HepG2 (cell line): ENCODE measurements at regions not wholly inside any gene's neighbourhood (a gene's known extent, or its start where the extent isn't known, plus 50 kb on each side); places are given as distances from the start of the nearest gene placed in this dataset.

Source experiments
- ATAC-seq: fragments of 200-7000 bp; cut with Tn5 transposase; 3 replicates; pipeline ENCODE4 v1.9.1; 2020; ENCODE audit warnings: mild to moderate bottlenecking, moderate library complexity
- BruUV-seq: library from RNA; stranded (reverse); fragments of 400-500 nt; replicated peaks from 2 replicates; lab custom pipeline; 2021; lab: Mats Ljungman, UMichigan
- CTCF ChIA-PET: fragments of 300-600 bp; formaldehyde crosslinking; extraction: SDS; loops from one replicate; lab custom pipeline; 2021; ENCODE audit warnings: low total read pairs, inconsistent platforms, low intra/inter-chr PET ratio; lab: Yijun Ruan, JAX
- POLR2A ChIA-PET: fragments of 350-600 bp; sonication (Branson Sonifier 250); formaldehyde crosslinking; loops from one replicate; lab custom pipeline; 2020; ENCODE audit warnings: antibody characterized with exemption, inconsistent platforms; lab: Yijun Ruan, JAX
- DNase-seq: peaks from one replicate; pipeline ENCODE4 v3.0.0-alpha.2; 2015; ENCODE audit warnings: low spot score
- FAIRE-seq: peaks from 3 replicates; lab custom pipeline; 2011; peaks lifted over from hg19 to GRCh38; lab: Jason Lieb, UNC
- H2AFZ ChIP-seq: one replicate; pipeline ENCODE4 v1.6.1; 2011; ENCODE audit warnings: low read length, inconsistent platforms
- H3K27ac ChIP-seq: fragments of 300-600 bp; 3 replicates; pipeline ENCODE4 v1.8.0; 2011; ENCODE audit warnings: mixed run types, mild to moderate bottlenecking, mixed read lengths, low read length, inconsistent platforms; ENCODE audit not compliant: insufficient read depth; ENCODE audit errors: extremely low read length
- H3K27me3 ChIP-seq, 2 experiments: fragments of 200-600 bp in 1 of 2; 2 replicates in 1 of 2; 3 replicates in 1 of 2; pipeline versions ENCODE4 v1.6.0 to v1.8.0; 2011; ENCODE audit warnings: low read length in 2 of 2, mild to moderate bottlenecking in 2 of 2, moderate library complexity in 2 of 2, inconsistent platforms in 1 of 2; ENCODE audit not compliant: insufficient read depth in 2 of 2, control insufficient read depth in 1 of 2
- H3K36me3 ChIP-seq, 2 experiments: fragments of 200-600 bp in 1 of 2; replicated peaks in 1 of 2; 2 replicates in 1 of 2; 3 replicates in 1 of 2; pipeline versions ENCODE4 v1.5.1 to v1.8.0; 2011; ENCODE audit warnings: low read length in 2 of 2, inconsistent platforms in 1 of 2; ENCODE audit not compliant: insufficient read depth in 2 of 2, control insufficient read depth in 1 of 2
- H3K4me1 ChIP-seq: 2 replicates; pipeline ENCODE4 v1.5.1; 2012; ENCODE audit warnings: low read length, inconsistent platforms; ENCODE audit not compliant: insufficient read depth
- H3K4me2 ChIP-seq: 2 replicates; pipeline ENCODE4 v1.6.0; 2011; ENCODE audit warnings: low read depth, low read length, inconsistent platforms
- H3K4me3 ChIP-seq, 3 experiments: fragments of 200-600 bp in 1 of 3; sonication (generic), shearing (Covaris generic) in 1 of 3; replicated peaks in 1 of 3; 2 replicates each; pipeline ENCODE4 v1.5.1; 2011 to 2016; ENCODE audit warnings: low read length in 3 of 3, inconsistent platforms in 2 of 3, low read depth in 2 of 3, mild to moderate bottlenecking in 2 of 3, control low read depth in 1 of 3, mixed read lengths in 1 of 3; ENCODE audit not compliant: insufficient read depth in 1 of 3
- H3K79me2 ChIP-seq: one replicate; pipeline ENCODE4 v1.6.1; 2011; ENCODE audit warnings: low read length, inconsistent platforms; ENCODE audit not compliant: insufficient read depth
- H3K9ac ChIP-seq: 2 replicates; pipeline ENCODE4 v1.6.0; 2011; ENCODE audit warnings: mild to moderate bottlenecking, low read depth, low read length, inconsistent platforms; ENCODE audit not compliant: insufficient read depth
- H3K9me3 ChIP-seq: 2 replicates; pipeline ENCODE4 v1.5.1; 2012; ENCODE audit warnings: mild to moderate bottlenecking, low read length
- H4K20me1 ChIP-seq: 2 replicates; pipeline ENCODE4 v1.6.0; 2011; ENCODE audit warnings: inconsistent platforms, mild to moderate bottlenecking, low read length, moderate library complexity; ENCODE audit not compliant: insufficient read depth
- MAFF ChIP-seq: IDR thresholded peaks from 2 replicates; pipeline ENCODE4 v1.6.1; 2011; ENCODE audit warnings: low read depth, low read length, improper control_type of control experiment
- MAFK ChIP-seq, 2 experiments: IDR thresholded peaks in 1 of 2; conservative IDR thresholded peaks in 1 of 2; 2 replicates each; pipeline ENCODE4 v1.6.1; 2011; ENCODE audit warnings: improper control_type of control experiment in 2 of 2, low read length in 2 of 2
- SIN3B ChIP-seq: fragments of 150-350 bp; IDR thresholded peaks from 2 replicates; pipeline ENCODE4 v1.6.1; 2014; ENCODE audit warnings: low read length
- SP1 ChIP-seq, 2 experiments: fragments of 450-650 bp in 1 of 2; sonication (generic) in 1 of 2; formaldehyde crosslinking in 1 of 2; IDR thresholded peaks; 2 replicates each; pipeline versions ENCODE4 v1.4.0 to v1.6.1; 2016 to 2020; ENCODE audit warnings: missing genetic modification reagents in 1 of 2
- TCF7L2 ChIP-seq: IDR thresholded peaks from 2 replicates; pipeline ENCODE4 v1.6.1; 2011; ENCODE audit warnings: mild to moderate bottlenecking, low read depth, low read length, moderate library complexity
- ZFP36L1 ChIP-seq: sonication (generic); formaldehyde crosslinking; IDR thresholded peaks from 2 replicates; pipeline ENCODE4 v1.8.0; 2022; ENCODE audit warnings: mild to moderate bottlenecking, missing genetic modification reagents, moderate library complexity
- ZNF160 ChIP-seq: sonication (generic); formaldehyde crosslinking; IDR thresholded peaks from 2 replicates; pipeline ENCODE4 v1.8.0; 2022; ENCODE audit warnings: mild to moderate bottlenecking, inconsistent platforms, missing genetic modification reagents
- ZNF30 ChIP-seq: sonication (generic); formaldehyde crosslinking; IDR thresholded peaks from 2 replicates; pipeline ENCODE4 v1.5.0; 2020; ENCODE audit warnings: mild to moderate bottlenecking, missing genetic modification reagents
- ZNF652 ChIP-seq: IDR thresholded peaks from 2 replicates; pipeline ENCODE4 v1.6.1; 2016; ENCODE audit warnings: low read depth, borderline replicate concordance
- WGBS: methylation state at CpG from one replicate; pipeline ENCODE4 v1.1.6; 2017; ENCODE audit warnings: low lambda C conversion rate; 5-methylcytosine and 5-hydroxymethylcytosine counted together
- in situ Hi-C: cut with HindIII; loops from 2 replicates; pipeline ENCODE4 v1.10.0; 2017; ENCODE audit warnings: low pct_unique_long_range_greater_than_20kb; ENCODE audit not compliant: extremely low pct_ligation_motif_present
- intact Hi-C: fragments of 100-400 bp; cut with micrococcal nuclease; formaldehyde crosslinking; loops from one replicate; pipeline ENCODE4 v1.10.0; 2022; ENCODE audit not compliant: unreplicated experiment
- TF ChIP-seq, protein P1 (sequence below): sonication (generic); formaldehyde crosslinking; conservative IDR thresholded peaks from 2 replicates; pipeline ENCODE4 v1.4.0; 2020; ENCODE audit warnings: missing genetic modification reagents
- TF ChIP-seq, protein P2 (sequence below): sonication (generic); formaldehyde crosslinking; IDR thresholded peaks from 2 replicates; pipeline ENCODE4 v1.4.0; 2020; ENCODE audit warnings: low read depth, missing genetic modification reagents

DNA sequence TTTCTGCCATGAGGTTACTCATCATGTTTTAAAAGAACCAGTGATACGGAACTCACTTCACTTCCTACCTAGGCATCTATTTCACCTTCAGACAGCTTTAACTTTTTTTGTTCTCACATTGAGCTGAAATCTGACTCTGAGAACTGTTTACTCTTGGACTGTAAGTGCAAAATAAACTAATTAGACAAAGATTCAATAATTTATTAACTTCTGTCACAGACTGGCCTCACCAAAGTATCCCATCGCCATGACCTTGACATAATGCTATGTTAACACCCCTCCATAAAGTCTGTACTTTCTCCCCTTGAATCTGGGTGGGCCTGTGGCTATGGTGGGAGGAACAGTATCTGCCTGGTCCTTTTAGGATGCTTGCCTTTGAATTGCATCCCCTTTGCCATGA, 448.1 kb downstream of the CBLN4 start (continued):
- TF ChIP-seq, protein P1, sequence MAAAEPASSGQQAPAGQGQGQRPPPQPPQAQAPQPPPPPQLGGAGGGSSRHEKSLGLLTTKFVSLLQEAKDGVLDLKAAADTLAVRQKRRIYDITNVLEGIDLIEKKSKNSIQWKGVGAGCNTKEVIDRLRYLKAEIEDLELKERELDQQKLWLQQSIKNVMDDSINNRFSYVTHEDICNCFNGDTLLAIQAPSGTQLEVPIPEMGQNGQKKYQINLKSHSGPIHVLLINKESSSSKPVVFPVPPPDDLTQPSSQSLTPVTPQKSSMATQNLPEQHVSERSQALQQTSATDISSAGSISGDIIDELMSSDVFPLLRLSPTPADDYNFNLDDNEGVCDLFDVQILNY (CRISPR knock-in tag) = no peak
- TF ChIP-seq ZNF30 (CRISPR knock-in tag) (no peak), ZNF652 (CRISPR knock-in tag) (no peak), SP1 (IDR thresholded peaks at IDR 0.05) (no peak), SP1 (CRISPR knock-in tag; IDR thresholded peaks at IDR 0.05) (no peak), SIN3B (no peak), ZFP36L1 (CRISPR knock-in tag) (no peak), ZNF160 (CRISPR knock-in tag) (no peak)
- TF ChIP-seq, protein P2, sequence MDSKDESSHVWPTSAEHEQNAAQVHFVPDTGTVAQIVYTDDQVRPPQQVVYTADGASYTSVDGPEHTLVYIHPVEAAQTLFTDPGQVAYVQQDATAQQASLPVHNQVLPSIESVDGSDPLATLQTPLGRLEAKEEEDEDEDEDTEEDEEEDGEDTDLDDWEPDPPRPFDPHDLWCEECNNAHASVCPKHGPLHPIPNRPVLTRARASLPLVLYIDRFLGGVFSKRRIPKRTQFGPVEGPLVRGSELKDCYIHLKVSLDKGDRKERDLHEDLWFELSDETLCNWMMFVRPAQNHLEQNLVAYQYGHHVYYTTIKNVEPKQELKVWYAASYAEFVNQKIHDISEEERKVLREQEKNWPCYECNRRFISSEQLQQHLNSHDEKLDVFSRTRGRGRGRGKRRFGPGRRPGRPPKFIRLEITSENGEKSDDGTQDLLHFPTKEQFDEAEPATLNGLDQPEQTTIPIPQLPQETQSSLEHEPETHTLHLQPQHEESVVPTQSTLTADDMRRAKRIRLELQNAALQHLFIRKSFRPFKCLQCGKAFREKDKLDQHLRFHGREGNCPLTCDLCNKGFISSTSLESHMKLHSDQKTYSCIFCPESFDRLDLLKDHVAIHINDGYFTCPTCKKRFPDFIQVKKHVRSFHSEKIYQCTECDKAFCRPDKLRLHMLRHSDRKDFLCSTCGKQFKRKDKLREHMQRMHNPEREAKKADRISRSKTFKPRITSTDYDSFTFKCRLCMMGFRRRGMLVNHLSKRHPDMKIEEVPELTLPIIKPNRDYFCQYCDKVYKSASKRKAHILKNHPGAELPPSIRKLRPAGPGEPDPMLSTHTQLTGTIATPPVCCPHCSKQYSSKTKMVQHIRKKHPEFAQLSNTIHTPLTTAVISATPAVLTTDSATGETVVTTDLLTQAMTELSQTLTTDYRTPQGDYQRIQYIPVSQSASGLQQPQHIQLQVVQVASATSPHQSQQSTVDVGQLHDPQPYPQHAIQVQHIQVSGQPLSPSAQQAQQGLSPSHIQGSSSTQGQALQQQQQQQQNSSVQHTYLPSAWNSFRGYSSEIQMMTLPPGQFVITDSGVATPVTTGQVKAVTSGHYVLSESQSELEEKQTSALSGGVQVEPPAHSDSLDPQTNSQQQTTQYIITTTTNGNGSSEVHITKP = no peak

DNA sequence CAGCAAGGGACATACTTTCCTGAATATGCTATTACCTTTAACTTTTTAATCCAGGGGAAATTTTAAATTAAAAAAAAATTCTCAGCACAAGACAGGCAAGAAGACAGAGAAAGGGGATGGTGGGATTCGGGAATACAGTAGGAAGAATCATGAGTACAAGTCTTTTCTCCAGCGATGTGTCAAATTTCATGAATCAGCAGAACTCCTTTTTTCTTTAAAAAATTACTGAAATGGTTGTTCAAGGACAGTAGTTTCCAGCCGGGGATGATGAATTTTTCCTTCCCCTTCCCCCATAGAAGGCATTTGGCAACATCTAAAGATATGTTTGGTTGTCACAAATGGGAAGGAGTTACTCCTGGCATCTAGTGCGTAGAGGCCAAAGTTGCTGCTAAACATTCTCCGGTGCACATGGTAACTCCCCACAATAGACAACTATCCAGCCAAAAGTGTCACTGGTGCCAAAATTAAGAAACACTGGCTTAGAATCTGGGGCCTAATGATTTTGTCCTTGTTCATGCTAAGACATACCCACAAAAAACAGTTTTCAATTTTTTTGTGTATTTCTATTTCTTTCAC, 450.2 kb downstream of the CBLN4 start:
- Histone ChIP-seq H3K36me3 (no peaks in the 10 kb centered on the region), H3K79me2 (no peaks in the 10 kb centered on the region), H3K4me3 (no peak overlapping the region), H3K9me3 (peaks cover 98% of the 10 kb centered on the region), H3K9ac (no peak overlapping the region), H3K27ac (no peak overlapping the region), H4K20me1 (no peaks in the 10 kb centered on the region), H3K4me2 (no peak overlapping the region), H3K27me3 (no peaks in the 10 kb centered on the region), H2AFZ (no peak overlapping the region), H3K4me1 (no peaks in the 10 kb centered on the region)
- DNase-seq (no peak), FAIRE-seq (no peak), ATAC-seq (no peak)
- in situ Hi-C loops (no loop called here), intact Hi-C loops (no loop called here)
- BruUV-seq = no TSS peak
- POLR2A ChIA-PET = no interaction called here
- 38% methylated on average over 5 of the region's 5 CpGs for WGBS
- CTCF ChIA-PET = no interaction called here
- TF ChIP-seq TCF7L2 (no peak), MAFF (peak; percentile 59), MAFK (conservative IDR thresholded peaks at IDR 0.05 in 1 of 2, IDR thresholded peaks at IDR 0.05 in 1 of 2; ENCODE audit: low read length in 2 of 2) (peak; percentile 73 to 83)
